Myocyte (in vitro differentiated cells): ENCODE measurements at regions not wholly inside any gene's neighbourhood (a gene's known extent, or its start where the extent isn't known, plus 50 kb on each side); places are given as distances from the start of the nearest gene placed in this dataset.
"Not testable (repeated sequence)": the region's sequence is repeated elsewhere in the genome, so short reads cannot be mapped to it uniquely, and the experiment has no call there.

Experiments
- DNase-seq: peaks from one replicate; pipeline ENCODE4 v3.0.0-alpha.2; 2012; ENCODE audit warnings: low read depth

DNA sequence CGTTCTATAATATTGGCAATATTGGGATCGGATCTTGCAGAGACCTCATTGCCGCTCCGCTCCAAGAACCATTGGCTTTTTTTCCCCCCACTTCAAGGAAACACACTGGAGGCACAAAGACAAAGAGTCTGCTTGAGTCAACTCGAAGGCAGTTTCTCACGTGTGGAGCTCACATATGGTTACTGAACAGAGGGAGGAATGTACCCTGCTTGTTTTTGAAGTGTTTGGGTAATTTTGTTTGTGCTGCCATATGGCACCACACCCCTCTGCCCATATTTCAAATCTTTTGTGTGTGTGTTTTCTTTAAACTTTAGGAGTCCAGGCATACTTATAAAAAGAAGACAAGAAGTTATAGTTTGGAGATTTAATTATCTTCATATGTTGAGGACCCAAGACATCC lies 595.9 kb downstream of the DTWD2 start:
- no peak for DNase-seq

DNA sequence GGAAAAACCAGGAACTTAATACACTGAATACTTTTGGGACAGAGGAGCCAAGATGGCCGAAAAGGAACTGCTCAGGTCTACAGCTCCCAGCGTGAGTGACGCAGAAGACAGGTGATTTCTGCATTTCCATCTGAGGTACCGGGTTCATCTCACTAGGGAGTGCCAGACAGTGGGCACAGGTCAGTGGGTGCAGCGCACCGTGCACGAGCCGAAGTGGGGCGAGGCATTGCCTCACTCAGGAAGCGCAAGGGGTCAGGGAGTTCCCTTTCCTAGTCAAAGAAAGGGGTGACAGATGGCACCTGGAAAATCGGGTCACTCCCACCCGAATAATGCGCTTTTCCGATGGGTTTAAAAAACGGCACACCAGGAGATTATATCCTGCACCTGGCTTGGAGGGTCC lies 605.4 kb downstream of the DTWD2 start:
- not testable (repeated sequence) for DNase-seq

DNA sequence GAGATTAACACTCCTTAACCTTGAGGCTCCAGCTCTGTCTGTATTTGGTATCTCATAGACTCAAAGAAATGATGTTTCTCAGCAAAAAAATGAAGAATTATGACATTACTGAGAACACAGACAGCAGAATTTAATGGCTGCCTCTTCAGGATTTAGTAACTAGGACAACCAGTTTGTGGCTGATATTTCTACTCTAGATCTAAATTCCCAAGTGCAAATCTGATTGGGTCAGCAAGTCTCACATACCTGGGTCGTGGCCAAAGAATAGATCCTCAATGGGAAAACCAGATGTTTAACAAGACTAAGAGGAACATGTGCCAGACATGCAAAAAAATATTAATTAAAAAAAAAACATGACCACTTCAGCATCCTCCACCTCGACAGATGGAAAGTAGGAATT lies 608.9 kb downstream of the DTWD2 start:
- no peak for DNase-seq

DNA sequence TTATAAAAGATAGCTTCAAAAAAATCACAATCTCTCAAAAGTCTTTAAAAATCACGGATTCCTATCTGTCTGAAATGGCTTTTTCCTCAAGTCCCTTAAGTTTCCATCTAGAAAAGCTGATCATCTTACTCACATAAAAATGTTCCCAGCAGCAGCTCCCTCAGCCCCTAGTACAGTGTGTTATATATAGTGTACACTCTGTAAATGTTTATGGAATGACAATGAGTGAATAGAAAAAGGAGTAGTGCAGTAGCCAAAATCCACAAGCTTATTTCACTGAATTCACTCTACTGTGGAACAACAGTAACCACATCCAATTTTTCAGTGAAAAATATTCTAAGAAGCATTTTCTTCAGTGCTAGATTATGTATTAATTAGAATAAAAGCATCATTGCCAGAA lies 609.4 kb downstream of the DTWD2 start:
- no peak for DNase-seq

DNA sequence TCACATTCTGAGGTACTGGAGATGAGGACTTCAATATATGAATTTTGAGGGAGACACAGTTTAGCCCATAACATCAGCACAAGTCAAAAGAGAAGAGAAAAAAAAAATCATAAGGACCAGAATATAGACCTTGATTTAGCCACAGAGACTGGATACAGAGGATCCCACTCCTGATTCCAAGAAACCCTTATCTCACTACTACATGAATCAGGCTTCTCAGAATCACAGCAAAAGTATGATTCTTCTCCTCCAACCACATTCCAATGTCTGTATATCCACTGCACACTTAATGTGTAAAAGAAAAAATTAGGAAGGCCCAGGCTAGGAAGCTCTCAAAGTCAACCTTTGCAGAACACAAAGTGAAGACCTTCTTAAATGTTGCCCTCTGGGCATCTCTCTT lies 610.9 kb downstream of the DTWD2 start:
- no peak for DNase-seq

DNA sequence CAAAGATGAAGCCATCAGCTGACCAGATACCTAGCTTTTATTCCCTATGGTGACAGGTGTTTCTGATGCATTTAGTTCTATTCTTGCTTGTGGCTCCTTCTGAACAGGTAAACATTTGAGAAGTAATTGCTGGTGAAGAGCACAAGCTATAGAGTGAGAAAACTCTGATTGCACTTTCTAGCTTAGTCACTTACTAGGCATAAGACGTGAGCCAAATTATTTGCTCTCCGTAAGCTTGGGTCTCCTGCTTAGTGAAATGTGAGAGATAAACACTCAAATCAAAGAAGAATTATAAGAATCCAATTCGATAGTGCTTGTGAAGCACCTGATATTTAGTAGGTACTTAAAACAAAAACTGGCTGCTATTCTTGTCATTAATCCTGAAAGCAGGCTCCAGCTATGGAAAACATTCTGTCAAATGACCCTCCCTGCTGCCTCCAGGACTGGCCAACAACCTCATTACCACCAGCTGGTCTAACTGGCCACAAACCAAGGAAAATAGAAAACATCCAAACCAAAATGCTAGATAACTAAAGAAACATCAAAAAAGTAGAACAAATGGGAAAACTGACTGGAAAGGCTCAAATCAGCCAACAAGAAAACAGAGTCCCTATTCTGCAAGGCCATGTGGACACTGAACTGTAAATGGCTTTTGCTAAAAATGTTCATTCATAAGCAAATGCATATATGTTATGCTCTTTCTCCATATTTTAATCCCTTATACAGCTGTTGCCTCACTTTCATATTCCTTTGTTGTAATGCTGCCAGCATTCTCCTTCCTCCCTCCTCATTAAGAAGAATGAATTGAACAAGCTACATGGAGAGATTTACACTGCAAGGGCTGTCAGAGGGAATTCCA lies 616.1 kb downstream of the DTWD2 start:
- DNase-seq: no peak

DNA sequence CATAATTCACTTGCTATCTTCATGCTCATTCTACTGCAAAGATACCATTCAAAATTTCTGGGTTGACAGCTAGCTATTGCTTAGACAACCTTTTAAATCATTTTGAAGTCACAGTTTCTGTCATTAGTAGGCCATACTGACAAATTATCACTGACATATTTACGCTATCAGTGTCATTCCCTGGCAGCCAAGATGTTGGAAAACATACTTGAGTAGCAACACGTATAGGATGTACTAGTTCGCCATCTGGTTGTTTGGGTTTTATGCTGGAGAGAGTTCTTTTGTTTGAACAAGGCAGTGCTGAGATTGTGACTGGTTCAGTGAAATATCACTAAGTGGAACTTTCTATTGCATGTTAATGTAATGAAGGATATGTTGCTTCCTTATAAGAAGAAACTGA lies 621.9 kb downstream of the DTWD2 start:
- DNase-seq: no peak

DNA sequence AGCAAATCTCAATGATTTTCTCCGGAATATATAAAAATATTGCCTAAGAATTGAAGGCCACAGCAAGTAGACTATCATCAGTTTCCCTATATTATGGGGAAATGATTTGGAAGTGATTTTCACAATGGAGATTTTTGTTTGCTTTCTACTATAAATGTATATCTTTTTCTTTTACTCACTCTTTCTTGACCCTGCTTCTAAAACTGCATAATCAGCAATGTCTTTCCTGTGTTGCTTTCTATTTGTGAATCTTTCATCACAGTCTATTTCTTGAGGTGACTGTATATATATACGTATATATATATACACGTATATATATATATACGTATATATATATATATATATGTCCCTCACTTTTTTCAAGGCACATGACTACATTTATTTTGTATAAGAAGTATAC lies 622.6 kb downstream of the DTWD2 start:
- DNase-seq: no peak

DNA sequence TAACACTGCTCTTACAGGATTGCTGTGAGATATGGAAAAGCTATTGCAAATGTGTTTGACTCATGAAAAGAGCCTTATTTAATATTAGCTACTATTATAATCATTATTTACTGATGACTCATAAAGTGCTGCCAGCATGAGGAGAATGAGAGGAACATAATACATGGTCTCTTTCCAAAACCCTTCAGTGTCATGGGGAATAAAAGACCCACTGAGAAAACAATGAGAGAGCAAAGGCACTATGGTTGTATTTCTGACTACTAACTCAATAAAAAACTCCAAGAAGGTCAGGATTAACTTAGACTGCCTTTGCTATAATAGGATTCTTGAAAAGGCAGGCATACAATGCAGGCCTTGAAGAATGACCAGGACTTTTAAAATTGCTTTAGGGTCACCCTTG lies 633.5 kb downstream of the DTWD2 start:
- DNase-seq: no peak

DNA sequence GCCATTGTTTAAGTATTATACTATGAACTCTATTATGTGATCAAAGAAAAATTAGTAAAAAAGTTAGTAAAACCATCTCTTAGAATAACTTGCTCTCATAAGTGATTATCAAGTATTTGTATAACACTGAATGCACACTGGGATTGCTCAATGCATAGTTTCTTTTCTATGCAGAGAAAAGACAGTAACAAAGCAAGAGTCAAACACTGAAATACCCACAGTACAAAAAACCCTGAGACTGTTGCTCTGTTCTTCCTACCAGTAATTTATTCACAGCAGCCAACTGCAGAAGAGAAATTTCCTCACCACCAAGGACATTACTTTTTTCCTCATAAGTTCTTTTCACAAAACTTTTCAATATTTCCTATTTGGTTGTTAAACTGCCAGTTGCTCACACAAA lies 634.4 kb downstream of the DTWD2 start:
- DNase-seq: no peak

DNA sequence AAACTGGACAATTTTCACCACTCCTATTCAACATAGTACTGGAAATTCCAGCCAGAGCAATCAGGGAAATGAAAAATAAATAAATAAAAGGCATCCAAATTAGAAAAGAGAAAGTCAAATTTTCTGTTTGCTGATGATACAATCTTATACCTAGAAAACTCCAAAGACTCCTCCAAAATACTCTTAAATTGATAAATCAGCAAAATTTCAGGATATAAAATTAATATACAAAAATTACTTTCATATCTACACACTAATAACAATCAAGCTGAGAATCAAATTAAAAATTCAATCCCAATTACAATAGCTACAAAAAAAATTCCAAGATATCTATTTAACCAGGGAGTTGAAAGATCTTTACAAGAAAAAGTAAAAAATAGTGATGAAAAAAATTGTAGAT lies 651.9 kb downstream of the DTWD2 start:
- no peak for DNase-seq

DNA sequence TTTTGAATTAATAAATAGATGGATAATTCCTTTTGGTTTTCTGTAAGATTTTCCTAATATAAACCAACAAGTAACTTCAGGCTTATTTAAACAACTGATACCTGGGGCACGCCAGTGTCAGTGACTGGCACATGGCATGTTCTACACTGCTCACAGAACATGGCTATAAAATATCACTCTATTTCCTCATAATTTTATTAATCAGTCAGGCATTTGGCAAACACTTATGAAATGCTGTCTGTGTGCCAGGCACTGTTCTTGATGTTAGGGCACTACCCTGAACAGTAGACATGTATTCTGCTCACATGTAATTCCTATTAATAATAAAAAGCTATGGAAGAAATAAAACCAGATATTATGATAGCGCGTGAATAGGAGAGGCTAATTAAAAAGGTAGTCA lies 661.0 kb downstream of the DTWD2 start:
- DNase-seq: no peak

DNA sequence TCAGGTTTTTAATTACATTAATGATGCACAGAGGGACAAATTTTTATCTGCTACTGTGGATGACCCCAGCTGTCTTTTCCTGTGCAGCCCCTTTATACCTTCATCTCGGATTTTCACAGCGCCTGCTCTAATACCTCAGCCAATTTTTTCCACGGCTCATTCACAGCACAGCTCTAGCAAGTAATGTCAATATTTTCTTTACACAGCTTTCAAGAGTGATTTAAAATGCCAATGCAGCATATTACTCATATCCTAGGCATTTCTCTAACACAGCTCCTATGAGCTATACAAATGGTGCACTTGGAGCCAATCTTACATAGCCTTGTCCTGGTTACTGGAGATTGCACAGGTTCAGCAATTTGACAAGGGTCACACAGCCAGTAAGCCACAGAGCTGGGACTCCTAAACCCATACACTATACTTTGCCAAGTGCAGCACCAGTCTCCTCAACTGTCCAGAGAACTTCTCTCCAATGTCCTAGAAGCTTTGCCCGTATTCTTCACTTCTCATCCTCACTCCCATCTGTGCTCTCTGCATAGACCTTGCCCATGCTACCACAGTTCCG lies 661.8 kb downstream of the DTWD2 start:
- DNase-seq: no peak

DNA sequence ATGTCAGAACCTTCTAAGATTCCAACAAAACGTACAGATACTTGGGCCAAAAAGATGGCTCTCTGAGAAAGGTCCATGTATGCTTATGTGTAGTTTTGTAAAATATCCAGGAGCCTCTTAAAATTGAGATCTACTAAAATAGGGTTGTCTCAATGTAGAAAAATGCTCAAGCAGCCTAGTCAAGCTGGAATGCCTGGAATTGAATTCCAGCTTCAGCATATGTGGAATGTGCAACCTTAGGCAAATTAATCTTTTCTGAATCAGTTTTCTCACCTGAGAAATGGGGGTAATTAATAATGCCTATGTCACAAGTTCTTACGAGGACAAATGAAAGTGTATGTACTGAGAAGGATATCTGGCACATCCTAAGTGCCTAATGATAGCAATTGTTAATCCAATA lies 662.4 kb downstream of the DTWD2 start:
- no peak for DNase-seq

DNA sequence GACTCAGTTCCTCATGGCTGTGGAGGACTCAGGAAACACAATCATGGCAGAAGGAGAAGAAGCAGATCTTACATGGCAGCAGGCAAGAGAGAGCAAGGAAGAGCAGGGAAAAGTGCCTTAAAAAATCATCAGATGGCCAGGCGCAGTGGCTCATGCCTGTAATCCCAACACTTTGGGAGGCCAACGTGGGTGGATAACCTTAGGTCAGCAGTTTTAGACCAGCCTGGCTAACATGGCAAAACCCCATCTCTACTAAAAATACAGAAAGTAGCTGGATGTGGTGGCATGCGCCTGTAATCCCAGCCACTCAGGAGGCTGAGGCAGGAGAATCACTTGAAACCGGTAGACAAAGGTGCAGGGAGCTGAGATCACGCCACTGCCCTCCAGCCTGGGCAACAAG lies 664.6 kb downstream of the DTWD2 start:
- not testable (repeated sequence) for DNase-seq

DNA sequence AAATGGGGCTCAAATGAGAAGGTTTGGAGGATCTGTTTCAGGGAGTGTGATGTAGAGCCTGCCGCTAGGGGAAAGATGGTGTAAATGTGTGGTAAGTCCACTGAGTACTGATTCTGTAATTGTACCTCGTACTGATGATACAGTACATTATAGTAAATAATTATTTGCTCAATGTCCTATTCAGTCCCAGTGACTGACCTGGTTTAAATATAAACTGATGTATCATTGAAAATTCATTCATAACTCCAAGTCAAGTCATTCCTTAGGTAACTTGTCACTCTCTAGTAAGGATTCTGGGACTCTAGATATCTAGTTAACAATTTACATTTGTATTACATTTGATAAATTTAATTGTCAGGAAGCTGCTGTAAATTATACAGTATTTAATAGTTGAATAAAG lies 667.3 kb downstream of the DTWD2 start:
- no peak for DNase-seq

DNA sequence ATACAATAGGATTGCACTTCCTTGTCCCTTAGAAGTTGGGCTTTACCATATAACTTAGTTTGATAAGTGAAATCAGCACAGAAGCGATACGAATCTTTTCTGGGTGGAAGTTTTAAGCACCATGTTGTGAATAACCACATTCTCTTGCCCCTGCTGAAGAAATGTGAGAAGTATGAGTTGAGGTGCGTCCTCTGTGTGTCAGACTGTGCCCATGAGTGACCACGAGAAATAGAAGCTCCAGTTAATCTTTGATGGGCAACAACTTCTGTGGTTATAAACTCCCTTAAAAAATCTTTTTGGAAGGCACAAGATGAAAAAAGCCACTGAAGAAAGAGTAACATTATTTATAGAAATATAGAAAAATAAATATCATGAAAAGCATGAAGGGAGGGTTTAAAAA lies 668.2 kb downstream of the DTWD2 start:
- no peak for DNase-seq

DNA sequence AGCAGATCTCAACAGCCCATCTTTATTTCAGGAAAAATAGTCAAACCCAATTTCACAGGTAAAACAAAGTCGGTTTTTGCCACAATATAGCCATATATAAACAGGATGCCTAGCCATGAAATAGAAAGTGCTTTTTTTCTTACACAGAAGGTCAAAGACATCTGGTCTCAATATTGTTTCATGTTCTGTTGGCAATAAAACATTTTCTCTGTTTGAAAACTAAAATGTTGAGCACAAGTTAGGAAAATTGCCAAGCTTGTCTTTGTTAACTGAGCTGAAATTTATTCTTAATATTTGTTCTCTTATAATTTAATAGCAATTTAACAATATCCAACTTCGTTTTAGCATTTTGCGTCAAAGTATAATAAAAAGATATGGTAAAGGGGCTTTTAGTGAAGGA lies 673.4 kb downstream of the DTWD2 start:
- no peak for DNase-seq

DNA sequence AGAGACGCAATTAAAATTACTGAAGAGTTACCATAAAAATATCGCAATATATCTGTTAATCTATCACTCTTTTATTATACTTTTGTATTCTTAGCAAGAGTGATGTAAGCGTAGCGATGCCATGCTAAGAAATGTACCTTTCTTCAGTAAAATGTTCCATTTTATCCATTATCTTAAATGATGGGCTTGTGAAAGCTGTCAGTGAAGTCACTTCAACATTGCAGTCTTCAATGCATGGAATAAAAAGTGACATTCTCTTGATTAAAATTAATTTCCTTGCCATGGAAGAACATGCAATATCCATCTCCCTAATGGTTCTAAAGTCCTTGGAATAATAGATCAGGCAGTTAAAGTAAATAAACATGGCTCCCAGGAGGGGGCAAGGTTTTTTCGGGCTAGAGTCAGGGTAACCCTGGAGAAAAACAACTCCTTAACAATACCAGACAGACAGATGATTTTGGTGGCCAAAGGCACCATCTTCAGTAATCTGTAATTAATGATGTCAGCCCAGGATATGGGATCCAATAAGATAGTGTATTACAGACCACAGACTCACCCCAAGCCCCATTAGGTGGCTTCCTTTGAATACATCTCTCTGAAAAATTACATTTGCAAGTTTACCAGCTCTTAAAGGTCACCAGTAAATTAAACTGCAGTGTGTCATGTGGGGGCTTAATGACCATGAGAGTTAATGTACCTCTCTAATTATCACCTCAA lies 677.1 kb downstream of the DTWD2 start:
- DNase-seq: no peak

DNA sequence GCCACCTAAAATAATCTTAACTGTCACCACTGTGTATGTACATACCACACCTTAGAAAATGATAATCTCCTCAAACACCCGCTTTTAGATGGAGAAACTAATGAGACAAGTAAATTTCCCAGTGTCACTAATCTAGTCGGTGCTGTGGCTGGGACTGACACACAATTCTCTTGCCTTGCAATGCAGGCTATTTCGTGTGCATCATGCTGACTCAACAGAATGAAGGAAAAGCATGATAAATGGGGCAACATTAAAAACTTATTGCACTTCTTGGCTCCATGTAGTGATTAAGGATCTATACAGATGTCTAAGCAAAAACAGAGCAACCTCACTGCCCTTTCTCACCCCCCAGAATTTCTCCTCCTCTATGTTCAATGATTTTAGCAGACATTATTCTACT lies 677.9 kb downstream of the DTWD2 start:
- DNase-seq: no peak

DNA sequence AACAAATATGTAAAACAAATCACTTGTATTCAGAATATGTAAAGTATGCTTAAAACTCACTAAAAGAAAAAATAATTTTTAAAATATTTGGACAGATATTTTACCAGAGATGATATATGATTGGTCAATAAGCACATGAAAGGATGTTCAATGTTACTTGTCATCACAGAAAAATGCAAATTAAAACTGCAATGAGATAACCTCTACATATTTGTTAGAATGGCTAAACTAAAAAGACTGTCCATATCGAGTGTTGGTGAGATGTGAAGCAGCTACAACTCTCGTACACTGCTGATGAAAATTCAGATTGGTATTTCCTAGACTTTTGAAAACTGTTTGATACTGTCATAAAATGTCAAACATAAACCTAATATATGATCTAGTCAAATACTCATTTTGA lies 685.1 kb downstream of the DTWD2 start:
- DNase-seq: no peak

DNA sequence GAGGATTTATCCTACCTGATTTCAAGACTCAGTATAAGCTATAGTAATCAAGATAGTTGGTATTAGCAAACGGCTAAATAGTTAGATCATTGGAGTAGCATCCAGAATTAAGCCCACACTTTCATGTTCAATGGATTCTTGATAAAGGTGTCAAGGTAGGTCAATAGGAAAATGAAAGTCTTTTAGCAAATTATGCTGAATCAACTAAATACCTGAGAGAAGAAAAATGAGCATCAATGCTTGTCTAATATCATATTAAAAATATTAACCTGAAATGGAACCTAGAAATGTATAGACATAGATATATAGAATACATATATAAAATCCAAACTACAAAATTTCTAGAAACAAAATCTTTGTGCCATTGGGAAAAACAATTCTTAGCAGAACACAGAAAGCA lies 685.6 kb downstream of the DTWD2 start:
- no peak for DNase-seq

DNA sequence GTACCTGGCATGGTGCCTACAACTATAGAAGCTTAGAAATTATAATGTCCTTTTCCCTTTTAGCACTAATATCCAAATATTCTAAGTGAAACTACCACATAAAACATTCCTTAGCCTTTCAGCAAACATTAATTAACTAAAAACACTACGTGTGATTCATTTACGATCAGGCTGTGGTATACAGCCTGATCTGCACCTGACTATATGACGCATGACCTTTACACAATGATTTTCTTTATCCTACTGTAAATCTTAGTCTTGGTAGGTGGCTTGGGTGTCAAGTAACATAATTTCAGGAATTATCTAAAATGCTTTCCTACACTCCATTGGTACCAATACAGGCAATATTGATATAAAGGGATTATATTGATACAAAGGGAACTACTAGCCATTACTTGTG lies 686.7 kb downstream of the DTWD2 start:
- no peak for DNase-seq
